Mesenteric fat pad (tissue), 1 donor: ENCODE measurements at regions not wholly inside any gene's neighbourhood (a gene's known extent, or its start where the extent isn't known, plus 50 kb on each side); places are given as distances from the start of the nearest gene placed in this dataset.

Experiments
- DNase-seq: peaks from one replicate; pipeline ENCODE4 v3.0.0-alpha.2; 2020; ENCODE audit warnings: low spot score
- donor health status: DM: yes; HTN: yes; CAD: no.

GRCh38 chr3:72347819-72348319, 500.4 kb downstream of the SHQ1 start:
- peak; percentile 91 for DNase-seq

- DNase-seq = no peak
Measured at GRCh38 chr3:72346526-72346926, 501.7 kb downstream of the SHQ1 start.

- no peak for DNase-seq
Measured at GRCh38 chr3:72345980-72346379, 502.3 kb downstream of the SHQ1 start.

GRCh38 chr3:72345237-72345878, 502.9 kb downstream of the SHQ1 start:
- DNase-seq = no peak

GRCh38 chr3:72344647-72345046, 503.6 kb downstream of the SHQ1 start:
- no peak for DNase-seq

- DNase-seq = no peak
Measured at GRCh38 chr3:72344236-72344635, 504.0 kb downstream of the SHQ1 start.

GRCh38 chr3:72343078-72343477, 505.2 kb downstream of the SHQ1 start:
- DNase-seq = no peak

- no peak for DNase-seq
Measured at GRCh38 chr3:72342450-72342849, 505.8 kb downstream of the SHQ1 start.

- DNase-seq = no peak
Measured at GRCh38 chr3:72341920-72342319, 506.3 kb downstream of the SHQ1 start.

- DNase-seq = no peak
Measured at GRCh38 chr3:72341380-72341770, 506.9 kb downstream of the SHQ1 start.

GRCh38 chr3:72340476-72341379, 507.5 kb downstream of the SHQ1 start:
- peak; percentile 81 for DNase-seq

GRCh38 chr3:72340056-72340455, 508.2 kb downstream of the SHQ1 start:
- peak; percentile 74 for DNase-seq

GRCh38 chr3:72339670-72340030, 508.6 kb downstream of the SHQ1 start:
- peak; percentile 81 for DNase-seq

- DNase-seq = peak; percentile 89
Measured at GRCh38 chr3:72338942-72339669, 509.1 kb downstream of the SHQ1 start.

GRCh38 chr3:72338082-72338941, 509.9 kb downstream of the SHQ1 start:
- DNase-seq = peak; percentile 76

- no peak for DNase-seq
Measured at GRCh38 chr3:72337480-72337855, 510.8 kb downstream of the SHQ1 start.

GRCh38 chr3:72336821-72337479, 511.3 kb downstream of the SHQ1 start:
- peak; percentile 93 for DNase-seq

- peak; percentile 41 for DNase-seq
Measured at GRCh38 chr3:72336114-72336651, 512.1 kb downstream of the SHQ1 start.

- no peak for DNase-seq
Measured at GRCh38 chr3:72335458-72336095, 512.7 kb downstream of the SHQ1 start.
